Natural killer cell (primary cell): ENCODE measurements at regions not wholly inside any gene's neighbourhood (a gene's known extent, or its start where the extent isn't known, plus 50 kb on each side); places are given as distances from the start of the nearest gene placed in this dataset.
"Not testable (repeated sequence)": the region's sequence is repeated elsewhere in the genome, so short reads cannot be mapped to it uniquely, and the experiment has no call there.

ENCODE experiments used
- ATAC-seq, 3 donors: fragments of 150-1000 bp in 2 of 3; fragments of 200-7000 bp in 1 of 3; cut with Tn5 transposase; 1 replicate in 1 of 3; 2 replicates in 2 of 3; pipeline ENCODE4 v1.10.0; 2021; ENCODE audit warnings: mild to moderate bottlenecking in 2 of 3, moderate library complexity in 2 of 3
- DNase-seq, 2 donors: peaks; one replicate each; pipeline versions ENCODE4 v3.0.0 to v3.0.0-alpha.2; 2013 to 2021; ENCODE audit warnings: mixed read lengths in 1 of 2
- H3K27ac ChIP-seq: one replicate; pipeline ENCODE4 v1.5.1; 2013; ENCODE audit warnings: mild to moderate bottlenecking, low read length
- H3K27me3 ChIP-seq: one replicate; pipeline ENCODE4 v1.6.1; 2013; ENCODE audit warnings: low read length; ENCODE audit not compliant: control insufficient read depth, insufficient read depth
- H3K36me3 ChIP-seq: one replicate; pipeline ENCODE4 v1.6.1; 2013; ENCODE audit warnings: low read length; ENCODE audit not compliant: control insufficient read depth, insufficient read depth
- H3K4me1 ChIP-seq: one replicate; pipeline ENCODE4 v1.6.1; 2013; ENCODE audit warnings: low read length; ENCODE audit not compliant: control insufficient read depth, insufficient read depth
- H3K4me3 ChIP-seq: one replicate; pipeline ENCODE4 v1.5.1; 2013; ENCODE audit warnings: low read length
- H3K9me3 ChIP-seq: one replicate; pipeline ENCODE4 v1.6.1; 2013; ENCODE audit warnings: low read length; ENCODE audit not compliant: control insufficient read depth, insufficient read depth
- H3K27ac Mint-ChIP-seq, 2 donors: one replicate each; pipeline ENCODE4 v1.8.0; 2022; ENCODE audit warnings: mild to moderate bottlenecking in 2 of 2, mixed read lengths in 2 of 2, moderate library complexity in 1 of 2
- H3K27me3 Mint-ChIP-seq, 2 donors: one replicate each; pipeline ENCODE4 v1.8.0; 2022; ENCODE audit warnings: low read depth in 2 of 2, mixed read lengths in 2 of 2
- H3K36me3 Mint-ChIP-seq: one replicate; pipeline ENCODE4 v1.8.0; 2022; ENCODE audit warnings: mixed read lengths
- H3K4me1 Mint-ChIP-seq, 2 donors: one replicate each; pipeline ENCODE4 v1.8.0; 2022; ENCODE audit warnings: mixed read lengths in 2 of 2
- H3K4me3 Mint-ChIP-seq: one replicate; pipeline ENCODE4 v1.8.0; 2022; ENCODE audit warnings: mild to moderate bottlenecking, moderate library complexity, mixed read lengths
- H3K9me3 Mint-ChIP-seq, 2 donors: one replicate each; pipeline ENCODE4 v1.8.0; 2022; ENCODE audit warnings: mixed read lengths in 2 of 2
- CTCF ChIP-seq: fragments of 200-600 bp; IDR thresholded peaks from one replicate; pipeline ENCODE4 v1.8.0; 2022; ENCODE audit warnings: antibody characterized with exemption
- WGBS: methylation state at CpG from one replicate; pipeline ENCODE4 v1.1.7; 2013; ENCODE audit warnings: missing lambda C conversion rate; ENCODE audit not compliant: insufficient coverage; 5-methylcytosine and 5-hydroxymethylcytosine counted together
- intact Hi-C: fragments of 100-400 bp; cut with micrococcal nuclease; formaldehyde crosslinking; loops from one replicate; pipeline ENCODE4 v1.14.2; 2022

DNA sequence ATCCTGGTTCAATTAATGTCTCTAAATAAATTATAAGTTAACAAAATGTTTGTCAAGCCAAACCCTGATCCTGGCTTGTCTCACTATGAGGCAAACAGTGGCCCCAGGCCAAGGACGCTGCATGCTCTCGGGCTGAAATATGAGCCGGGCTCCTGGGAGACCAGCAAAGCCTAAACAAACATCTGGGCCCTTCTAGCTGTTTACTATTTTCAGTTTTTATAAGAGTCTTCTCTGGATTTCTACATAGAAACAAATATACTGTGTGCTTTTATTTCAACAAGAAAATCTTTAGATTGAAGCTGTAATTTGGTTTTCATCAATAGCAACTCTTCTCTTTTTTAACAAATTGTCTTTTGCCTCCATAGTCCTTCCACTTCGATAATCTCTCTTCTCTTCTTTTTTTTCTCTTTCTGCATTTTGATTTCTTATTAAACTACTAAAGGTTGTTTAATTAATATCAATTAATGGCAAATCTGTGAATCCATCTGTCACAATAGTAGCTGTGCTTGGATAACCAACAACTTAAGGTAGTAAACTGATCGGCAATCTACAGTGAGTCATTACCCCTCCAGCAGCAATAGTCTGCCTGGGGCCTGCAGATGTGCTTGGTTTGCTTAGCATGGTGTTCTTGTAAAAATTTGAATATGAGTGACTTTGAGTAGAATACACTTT, 83.3 kb upstream of the DNAJC1 start:
- Mint-ChIP-seq H3K27me3 (peaks cover 21 to 34% of the 10 kb centered on the region in 2 donors), H3K4me3 (no peak overlapping the region), H3K27ac (no peak overlapping the region), H3K36me3 (no peaks in the 10 kb centered on the region), H3K4me1 (no peaks in the 10 kb centered on the region), H3K9me3 (no peaks in the 10 kb centered on the region)
- Histone ChIP-seq H3K27ac (no peak overlapping the region), H3K9me3 (no peaks in the 10 kb centered on the region), H3K27me3 (peaks cover 2% of the 10 kb centered on the region), H3K4me1 (no peaks in the 10 kb centered on the region), H3K4me3 (no peak overlapping the region), H3K36me3 (no peaks in the 10 kb centered on the region)
- TF ChIP-seq CTCF: no peak
- intact Hi-C loops: no loop called here
- ATAC-seq (no peak), DNase-seq (no peak)
- WGBS: 96% methylated on average over 4 of the region's 5 CpGs

- H3K27me3 ChIP-seq, H3K36me3 ChIP-seq, ATAC-seq, DNase-seq, intact Hi-C loops, H3K4me3 Mint-ChIP-seq, H3K4me3 ChIP-seq, H3K27ac ChIP-seq, H3K9me3 ChIP-seq, H3K36me3 Mint-ChIP-seq, H3K4me1 ChIP-seq, H3K4me1 Mint-ChIP-seq, H3K9me3 Mint-ChIP-seq, H3K27ac Mint-ChIP-seq: not testable (repeated sequence)
- peaks cover 39 to 65% of the 10 kb centered on the region in 2 donors for H3K27me3 Mint-ChIP-seq
- 74% methylated on average over 5 of the region's 5 CpGs for WGBS
These were observed 76.4 kb upstream of the DNAJC1 start for GRCh38 chr10:22079921-22080320.

GRCh38 chr10:22071332-22071731, 67.8 kb upstream of the DNAJC1 start:
- TF ChIP-seq CTCF: no peak
- no peak overlapping the region for H3K4me3 Mint-ChIP-seq

DNA sequence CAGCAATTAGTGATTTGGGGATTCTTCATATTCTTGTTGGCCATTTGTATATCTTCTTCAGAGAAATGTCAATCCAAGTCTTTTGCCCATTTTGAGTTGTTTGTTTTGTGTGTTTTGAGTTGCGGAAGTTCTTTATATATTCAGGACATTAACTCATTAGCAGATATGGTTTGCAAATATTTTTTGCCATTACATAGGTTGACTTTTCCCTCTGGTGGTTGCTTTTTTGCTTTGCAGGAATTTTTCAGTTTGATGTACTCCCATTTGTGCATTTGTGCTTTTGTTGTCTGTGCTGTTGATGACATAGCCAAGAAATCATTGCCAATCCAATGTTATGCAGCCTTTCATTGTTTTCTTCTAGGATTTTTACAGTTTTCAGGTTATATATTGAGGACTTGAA, 63.6 kb upstream of the DNAJC1 start:
- Mint-ChIP-seq H3K36me3 (peaks cover 13% of the 10 kb centered on the region), H3K9me3 (peaks cover 6 to 9% of the 10 kb centered on the region in 2 donors), H3K27me3 (peaks cover 9 to 27% of the 10 kb centered on the region in 2 donors), H3K27ac (no peak overlapping the region), H3K4me3 (no peak overlapping the region), H3K4me1 (no peaks in the 10 kb centered on the region)
- no peaks in the 10 kb centered on the region for H3K36me3 ChIP-seq
- H3K9me3 ChIP-seq: peaks cover 3% of the 10 kb centered on the region
- DNase-seq (peak in 1 of 2 donors; percentile 8), ATAC-seq (no peak)
- intact Hi-C loops: no loop called here
- no peak overlapping the region for H3K4me3 ChIP-seq
- H3K4me1 ChIP-seq: no peaks in the 10 kb centered on the region
- no CpG with 5 or more reads among the region's 1 CpG for WGBS
- H3K27me3 ChIP-seq: no peaks in the 10 kb centered on the region
- no peak for TF ChIP-seq CTCF
- H3K27ac ChIP-seq: no peak overlapping the region

More at GRCh38 chr10:22071332-22071731, 67.8 kb upstream of the DNAJC1 start:
- no peak overlapping the region for H3K4me3 ChIP-seq
- no peak overlapping the region for H3K27ac ChIP-seq
- H3K9me3 ChIP-seq: peaks cover 3% of the 10 kb centered on the region
- DNase-seq (no peak), ATAC-seq (no peak)
- peaks cover 26% of the 10 kb centered on the region in 2 donors for H3K27me3 Mint-ChIP-seq
- H3K4me1 ChIP-seq: no peaks in the 10 kb centered on the region
- no peaks in the 10 kb centered on the region for H3K36me3 ChIP-seq
- WGBS: 100% methylated on average over 1 of the region's 1 CpG
- peaks cover 16% of the 10 kb centered on the region for H3K36me3 Mint-ChIP-seq
- no peak overlapping the region for H3K27ac Mint-ChIP-seq
- no peaks in the 10 kb centered on the region for H3K27me3 ChIP-seq
- intact Hi-C loops: no loop called here
- H3K4me1 Mint-ChIP-seq: no peaks in the 10 kb centered on the region
- H3K9me3 Mint-ChIP-seq: peaks cover 6 to 12% of the 10 kb centered on the region in 2 donors

DNA sequence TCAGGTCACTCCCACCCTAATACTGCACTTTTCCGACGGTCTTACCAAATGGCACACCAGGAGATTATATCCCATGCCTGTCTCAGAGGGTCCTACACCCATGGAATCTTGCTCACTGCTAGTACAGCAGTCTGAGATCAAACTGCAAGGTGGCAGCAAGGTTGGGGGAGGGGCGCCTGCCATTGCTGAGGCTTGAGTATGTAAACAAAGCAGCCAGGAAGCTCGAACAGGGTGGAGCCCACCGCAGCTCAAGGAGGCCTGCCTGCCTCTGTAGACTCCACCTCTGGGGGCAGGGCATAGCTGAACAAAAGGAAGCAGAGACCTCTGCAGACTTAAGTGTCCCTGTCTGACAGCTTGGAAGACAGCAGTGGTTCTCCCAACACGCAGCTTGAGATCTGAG, 57.5 kb upstream of the DNAJC1 start:
- H3K4me1 Mint-ChIP-seq, intact Hi-C loops, H3K4me3 Mint-ChIP-seq, H3K36me3 ChIP-seq, H3K4me3 ChIP-seq, H3K27ac Mint-ChIP-seq, H3K9me3 Mint-ChIP-seq, ATAC-seq, H3K27ac ChIP-seq, H3K36me3 Mint-ChIP-seq, H3K9me3 ChIP-seq, H3K4me1 ChIP-seq, H3K27me3 ChIP-seq: not testable (repeated sequence)
- 79% methylated on average over 6 of the region's 6 CpGs for WGBS
- H3K27me3 Mint-ChIP-seq: peaks cover 13 to 15% of the 10 kb centered on the region in 2 donors
- peak in 1 of 2 donors; percentile 6 for DNase-seq
